Gastroesophageal sphincter (tissue), 4 donors: ENCODE measurements at regions not wholly inside any gene's neighbourhood (a gene's known extent, or its start where the extent isn't known, plus 50 kb on each side); places are given as distances from the start of the nearest gene placed in this dataset.

Experiments
- ATAC-seq: fragments of 150-250 bp; one replicate; pipeline ENCODE4 v1.9.1; 2016; ENCODE audit warnings: mild to moderate bottlenecking, moderate library complexity
- H3K27ac ChIP-seq, 4 donors: fragments of 200-600 bp; sonication (generic) in 3 of 4; 1 replicate in 3 of 4; 2 replicates in 1 of 4; pipeline ENCODE4 v1.5.1; 2016 to 2019
- H3K27me3 ChIP-seq: fragments of 200-600 bp; sonication (generic); one replicate; pipeline ENCODE4 v1.5.1; 2019
- H3K36me3 ChIP-seq, 2 donors: fragments of 200-600 bp; sonication (generic); one replicate each; pipeline ENCODE4 v1.5.1; 2019; ENCODE audit warnings: control low read depth in 1 of 2
- H3K4me1 ChIP-seq, 3 donors: fragments of 200-600 bp; sonication (generic); 1 replicate in 2 of 3; 2 replicates in 1 of 3; pipeline ENCODE4 v1.5.1; 2016 to 2019; ENCODE audit warnings: control low read depth in 2 of 3
- H3K4me3 ChIP-seq, 2 donors: fragments of 200-600 bp; sonication (generic); one replicate each; pipeline ENCODE4 v1.5.1; 2019; ENCODE audit warnings: mild to moderate bottlenecking in 1 of 2, moderate library complexity in 1 of 2
- H3K9me3 ChIP-seq, 3 donors: fragments of 200-600 bp; sonication (generic); one replicate each; pipeline ENCODE4 v1.5.1; 2017 to 2019; ENCODE audit warnings: control low read depth in 2 of 3
- CTCF ChIP-seq, 4 experiments: fragments of 200-600 bp in 2 of 4; fragments of 450-650 bp in 2 of 4; sonication (generic) in 1 of 4; IDR thresholded peaks; one replicate each; pipeline ENCODE4 v1.5.1; 2017 to 2019; ENCODE audit warnings: antibody characterized with exemption in 4 of 4, mild to moderate bottlenecking in 2 of 4, moderate library complexity in 2 of 4
- EP300 ChIP-seq: sonication (generic); formaldehyde crosslinking; IDR thresholded peaks from one replicate; pipeline ENCODE4 v1.6.1; 2017; ENCODE audit warnings: antibody characterized with exemption, mild to moderate bottlenecking
- POLR2A ChIP-seq, 2 donors: fragments of 450-650 bp; IDR thresholded peaks; one replicate each; pipeline ENCODE4 v1.6.1; 2017; ENCODE audit warnings: antibody characterized with exemption in 2 of 2, mild to moderate bottlenecking in 2 of 2, moderate library complexity in 1 of 2
- POLR2AphosphoS5 ChIP-seq: sonication (generic); formaldehyde crosslinking; IDR thresholded peaks from one replicate; pipeline ENCODE4 v1.6.1; 2017; ENCODE audit warnings: antibody characterized with exemption
- WGBS, 2 donors: methylation state at CpG; one replicate each; pipeline ENCODE4 v1.1.5; 2018; ENCODE audit warnings: low coverage in 1 of 2; 5-methylcytosine and 5-hydroxymethylcytosine counted together

GRCh38 chr11:97965849-97966646 is 1054.7 kb upstream of the CNTN5 start:
- Histone ChIP-seq H3K4me3 (no peak overlapping the region), H3K36me3 (no peaks in the 10 kb centered on the region), H3K9me3 (no peaks in the 10 kb centered on the region), H3K27me3 (no peaks in the 10 kb centered on the region), H3K4me1 (no peaks in the 10 kb centered on the region), H3K27ac (no peak overlapping the region)
- TF ChIP-seq POLR2AphosphoS5 = no peak
- no peak for TF ChIP-seq POLR2A (IDR thresholded peaks at IDR 0.05)
- TF ChIP-seq EP300 = no peak
- TF ChIP-seq CTCF (IDR thresholded peaks at IDR 0.05) = no peak
- no peak for ATAC-seq
- WGBS, 2 donors = 72 to 75% methylated on average over 1 of the region's 1 CpG

GRCh38 chr11:97966901-97967300 is 1053.8 kb upstream of the CNTN5 start:
- TF ChIP-seq EP300 = no peak
- TF ChIP-seq POLR2AphosphoS5 = no peak
- TF ChIP-seq CTCF (IDR thresholded peaks at IDR 0.05) = no peak
- TF ChIP-seq POLR2A (IDR thresholded peaks at IDR 0.05) = no peak
- ATAC-seq = no peak
- WGBS, 2 donors = 85 to 88% methylated on average over 3 of the region's 3 CpGs
- Histone ChIP-seq H3K27ac (no peak overlapping the region), H3K27me3 (no peaks in the 10 kb centered on the region), H3K4me1 (no peaks in the 10 kb centered on the region), H3K9me3 (no peaks in the 10 kb centered on the region), H3K4me3 (no peak overlapping the region), H3K36me3 (no peaks in the 10 kb centered on the region)

GRCh38 chr11:97968071-97968470 is 1052.7 kb upstream of the CNTN5 start:
- ATAC-seq = no peak
- Histone ChIP-seq H3K27me3 (no peaks in the 10 kb centered on the region), H3K36me3 (no peaks in the 10 kb centered on the region), H3K4me3 (no peak overlapping the region), H3K4me1 (no peaks in the 10 kb centered on the region), H3K27ac (no peak overlapping the region), H3K9me3 (no peaks in the 10 kb centered on the region)
- 71 to 92% methylated on average over 1 to 2 of the region's 2 CpGs for WGBS, 2 donors
- no peak for TF ChIP-seq POLR2A (IDR thresholded peaks at IDR 0.05)
- no peak for TF ChIP-seq EP300
- TF ChIP-seq POLR2AphosphoS5 = no peak
- no peak for TF ChIP-seq CTCF (IDR thresholded peaks at IDR 0.05)

- H3K4me1 ChIP-seq = no peaks in the 10 kb centered on the region
- H3K27me3 ChIP-seq = no peaks in the 10 kb centered on the region
- TF ChIP-seq EP300 (no peak), CTCF (IDR thresholded peaks at IDR 0.05) (no peak), POLR2A (IDR thresholded peaks at IDR 0.05) (no peak), POLR2AphosphoS5 (no peak)
- no peaks in the 10 kb centered on the region for H3K36me3 ChIP-seq
- WGBS, 2 donors = 75 to 78% methylated on average over 2 to 4 of the region's 5 CpGs
- no peak overlapping the region for H3K4me3 ChIP-seq
- H3K27ac ChIP-seq = no peak overlapping the region
- no peaks in the 10 kb centered on the region for H3K9me3 ChIP-seq
- no peak for ATAC-seq
Observed at GRCh38 chr11:97972731-97973130, 1048.0 kb upstream of the CNTN5 start.

GRCh38 chr11:97973352-97973857 is 1047.3 kb upstream of the CNTN5 start:
- TF ChIP-seq EP300 (no peak), POLR2A (IDR thresholded peaks at IDR 0.05) (no peak), CTCF (IDR thresholded peaks at IDR 0.05) (no peak), POLR2AphosphoS5 (no peak)
- WGBS, 2 donors = 67 to 79% methylated on average over 2 to 3 of the region's 10 CpGs
- Histone ChIP-seq H3K4me3 (no peak overlapping the region), H3K4me1 (no peaks in the 10 kb centered on the region), H3K27ac (no peak overlapping the region), H3K27me3 (no peaks in the 10 kb centered on the region), H3K36me3 (no peaks in the 10 kb centered on the region), H3K9me3 (no peaks in the 10 kb centered on the region)
- no peak for ATAC-seq
